H7 (cell line): ENCODE measurements at regions not wholly inside any gene's neighbourhood (a gene's known extent, or its start where the extent isn't known, plus 50 kb on each side); places are given as distances from the start of the nearest gene placed in this dataset.

Source experiments
- DNase-seq: peaks from one replicate; pipeline ENCODE4 v3.0.0; 2012
- H3K27me3 ChIP-seq: 2 replicates; pipeline ENCODE4 v1.6.0; 2011; ENCODE audit warnings: mild to moderate bottlenecking, low read length; ENCODE audit not compliant: control insufficient read depth, insufficient read depth
- H3K36me3 ChIP-seq: replicated peaks from 2 replicates; pipeline ENCODE4 v1.5.1; 2011; ENCODE audit warnings: low read length; ENCODE audit not compliant: control insufficient read depth, insufficient read depth
- H3K4me3 ChIP-seq: 2 replicates; pipeline ENCODE4 v1.5.1; 2011; ENCODE audit warnings: low read depth, mild to moderate bottlenecking, control low read depth, low read length, moderate library complexity; ENCODE audit not compliant: insufficient read depth

GRCh38 chr4:152099981-152100378 is 339.2 kb upstream of the GATB start:
- no peaks in the 10 kb centered on the region for H3K27me3 ChIP-seq
- no peak for DNase-seq
- no peak overlapping the region for H3K4me3 ChIP-seq
- H3K36me3 ChIP-seq, result no peaks in the 10 kb centered on the region

GRCh38 chr4:152099555-152099954 is 338.7 kb upstream of the GATB start:
- no peak for DNase-seq
- no peaks in the 10 kb centered on the region for H3K36me3 ChIP-seq
- no peaks in the 10 kb centered on the region for H3K27me3 ChIP-seq
- H3K4me3 ChIP-seq, result no peak overlapping the region

GRCh38 chr4:152099061-152099425 is 338.2 kb upstream of the GATB start:
- Histone ChIP-seq H3K36me3 (no peaks in the 10 kb centered on the region), H3K4me3 (no peak overlapping the region), H3K27me3 (no peaks in the 10 kb centered on the region)
- no peak for DNase-seq

- no peak for DNase-seq
- Histone ChIP-seq H3K27me3 (no peaks in the 10 kb centered on the region), H3K4me3 (no peak overlapping the region), H3K36me3 (no peaks in the 10 kb centered on the region)
These were observed 337.7 kb upstream of the GATB start for GRCh38 chr4:152098365-152099060.

- no peak overlapping the region for H3K4me3 ChIP-seq
- H3K27me3 ChIP-seq, result no peaks in the 10 kb centered on the region
- H3K36me3 ChIP-seq, result no peaks in the 10 kb centered on the region
- no peak for DNase-seq
These were observed 336.6 kb upstream of the GATB start for GRCh38 chr4:152097371-152097770.

- Histone ChIP-seq H3K27me3 (no peaks in the 10 kb centered on the region), H3K36me3 (no peaks in the 10 kb centered on the region), H3K4me3 (no peak overlapping the region)
- DNase-seq, result no peak
These were observed 334.9 kb upstream of the GATB start for GRCh38 chr4:152095701-152096070.

GRCh38 chr4:152094970-152095700 is 334.3 kb upstream of the GATB start:
- no peak for DNase-seq
- H3K4me3 ChIP-seq, result no peak overlapping the region
- H3K27me3 ChIP-seq, result no peaks in the 10 kb centered on the region
- no peaks in the 10 kb centered on the region for H3K36me3 ChIP-seq

- H3K27me3 ChIP-seq, result no peaks in the 10 kb centered on the region
- no peak for DNase-seq
- no peaks in the 10 kb centered on the region for H3K36me3 ChIP-seq
- no peak overlapping the region for H3K4me3 ChIP-seq
These were observed 330.6 kb upstream of the GATB start for GRCh38 chr4:152091405-152091804.

GRCh38 chr4:152090543-152090942 is 329.7 kb upstream of the GATB start:
- no peak overlapping the region for H3K4me3 ChIP-seq
- no peaks in the 10 kb centered on the region for H3K36me3 ChIP-seq
- no peaks in the 10 kb centered on the region for H3K27me3 ChIP-seq
- no peak for DNase-seq

GRCh38 chr4:152089584-152089983 is 328.8 kb upstream of the GATB start:
- DNase-seq, result no peak
- Histone ChIP-seq H3K36me3 (no peaks in the 10 kb centered on the region), H3K27me3 (no peaks in the 10 kb centered on the region), H3K4me3 (no peak overlapping the region)

- DNase-seq, result no peak
- Histone ChIP-seq H3K36me3 (no peaks in the 10 kb centered on the region), H3K4me3 (no peak overlapping the region), H3K27me3 (no peaks in the 10 kb centered on the region)
These were observed 326.5 kb upstream of the GATB start for GRCh38 chr4:152087335-152087734.

- H3K4me3 ChIP-seq, result no peak overlapping the region
- H3K27me3 ChIP-seq, result no peaks in the 10 kb centered on the region
- DNase-seq, result no peak
- no peaks in the 10 kb centered on the region for H3K36me3 ChIP-seq
These were observed 324.9 kb upstream of the GATB start for GRCh38 chr4:152085657-152086056.

GRCh38 chr4:152083338-152083737 is 322.5 kb upstream of the GATB start:
- no peaks in the 10 kb centered on the region for H3K27me3 ChIP-seq
- no peak overlapping the region for H3K4me3 ChIP-seq
- H3K36me3 ChIP-seq, result no peaks in the 10 kb centered on the region
- no peak for DNase-seq

GRCh38 chr4:152081024-152081423 is 320.2 kb upstream of the GATB start:
- no peaks in the 10 kb centered on the region for H3K27me3 ChIP-seq
- no peak for DNase-seq
- no peaks in the 10 kb centered on the region for H3K36me3 ChIP-seq
- no peak overlapping the region for H3K4me3 ChIP-seq

- DNase-seq, result no peak
- Histone ChIP-seq H3K36me3 (no peaks in the 10 kb centered on the region), H3K27me3 (no peaks in the 10 kb centered on the region), H3K4me3 (no peak overlapping the region)
These were observed 318.9 kb upstream of the GATB start for GRCh38 chr4:152079543-152080293.
